ENCODE measurements at regions not wholly inside any gene's neighbourhood (a gene's known extent, or its start where the extent isn't known, plus 50 kb on each side); places are given as distances from the start of the nearest gene placed in this dataset.
"Not testable (repeated sequence)": the region's sequence is repeated elsewhere in the genome, so short reads cannot be mapped to it uniquely, and the experiment has no call there.

DNA sequence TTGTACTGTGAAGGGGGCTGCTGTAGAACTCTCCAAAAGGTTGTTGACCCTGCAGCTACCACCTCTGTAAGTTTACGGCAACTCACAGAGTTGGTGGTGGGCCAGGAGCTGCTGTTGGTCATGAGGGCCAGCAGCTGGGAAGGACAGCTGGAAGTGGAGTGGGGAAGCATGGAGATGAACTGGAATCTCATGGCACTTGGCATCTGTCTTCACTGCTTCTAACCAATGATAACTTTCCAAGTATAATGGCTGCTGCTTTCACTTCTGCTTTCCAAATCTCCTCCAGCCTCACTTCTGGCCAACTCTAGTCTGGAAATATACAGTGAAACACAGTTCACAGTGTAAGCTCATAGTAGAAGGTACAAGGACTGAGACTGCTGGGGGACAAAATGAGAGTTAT lies 126.5 kb upstream of the INTU start:
- Histone ChIP-seq H3K4me3 (no peak overlapping the region), H3K27ac (no peak overlapping the region), H3K9me3 (no peaks in the 10 kb centered on the region), H3K27me3 (replicated peaks in 1 of 7) (no peaks in the 10 kb centered on the region), H3K4me1 (no peaks in the 10 kb centered on the region), H3K36me3 (no peaks in the 10 kb centered on the region)
- 71 to 87% (median 78%) methylated on average over 1 of the region's 1 CpG for WGBS, 5 donors
- DNase-seq = no peak
- intact Hi-C loops (cut with DNase I; ENCODE audit: low total_unique reads) = no loop called here
- TF ChIP-seq, protein P1, sequence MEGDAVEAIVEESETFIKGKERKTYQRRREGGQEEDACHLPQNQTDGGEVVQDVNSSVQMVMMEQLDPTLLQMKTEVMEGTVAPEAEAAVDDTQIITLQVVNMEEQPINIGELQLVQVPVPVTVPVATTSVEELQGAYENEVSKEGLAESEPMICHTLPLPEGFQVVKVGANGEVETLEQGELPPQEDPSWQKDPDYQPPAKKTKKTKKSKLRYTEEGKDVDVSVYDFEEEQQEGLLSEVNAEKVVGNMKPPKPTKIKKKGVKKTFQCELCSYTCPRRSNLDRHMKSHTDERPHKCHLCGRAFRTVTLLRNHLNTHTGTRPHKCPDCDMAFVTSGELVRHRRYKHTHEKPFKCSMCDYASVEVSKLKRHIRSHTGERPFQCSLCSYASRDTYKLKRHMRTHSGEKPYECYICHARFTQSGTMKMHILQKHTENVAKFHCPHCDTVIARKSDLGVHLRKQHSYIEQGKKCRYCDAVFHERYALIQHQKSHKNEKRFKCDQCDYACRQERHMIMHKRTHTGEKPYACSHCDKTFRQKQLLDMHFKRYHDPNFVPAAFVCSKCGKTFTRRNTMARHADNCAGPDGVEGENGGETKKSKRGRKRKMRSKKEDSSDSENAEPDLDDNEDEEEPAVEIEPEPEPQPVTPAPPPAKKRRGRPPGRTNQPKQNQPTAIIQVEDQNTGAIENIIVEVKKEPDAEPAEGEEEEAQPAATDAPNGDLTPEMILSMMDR (IDR thresholded peaks at IDR 0.05 in 8 of 11, conservative IDR thresholded peaks at IDR 0.05 in 3 of 11) = no peak
- no peak for TF ChIP-seq POLR2AphosphoS5 (IDR thresholded peaks at IDR 0.05)
- no peak for TF ChIP-seq POLR2A (IDR thresholded peaks at IDR 0.05)

DNA sequence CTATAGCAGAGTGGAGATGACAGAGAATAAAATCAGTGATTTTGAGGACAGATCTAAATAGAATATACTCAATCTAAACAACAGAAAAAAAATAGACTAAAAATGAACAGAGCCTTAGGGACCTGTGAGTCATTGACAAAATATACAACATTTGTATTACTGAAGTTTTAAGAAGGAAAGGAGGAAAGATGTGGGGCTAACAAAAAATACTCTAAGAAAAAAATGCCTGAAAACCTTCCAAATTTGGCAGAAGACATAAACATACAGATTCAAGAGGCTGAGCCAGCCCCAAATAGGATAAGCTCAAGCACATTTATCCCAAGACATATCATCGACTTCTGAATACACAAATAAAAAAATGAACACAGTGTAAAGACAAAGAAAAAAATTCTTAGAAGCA lies 123.6 kb upstream of the INTU start:
- Histone ChIP-seq H3K36me3 (no peaks in the 10 kb centered on the region), H3K4me1 (no peaks in the 10 kb centered on the region), H3K27ac (no peak overlapping the region), H3K4me3 (no peak overlapping the region), H3K27me3 (replicated peaks in 1 of 7) (no peaks in the 10 kb centered on the region), H3K9me3 (no peaks in the 10 kb centered on the region)
- intact Hi-C loops (cut with DNase I; ENCODE audit: low total_unique reads) = no loop called here
- DNase-seq = no peak
- TF ChIP-seq POLR2AphosphoS5 (IDR thresholded peaks at IDR 0.05) (no peak), POLR2A (IDR thresholded peaks at IDR 0.05) (no peak)
- TF ChIP-seq, protein P1 (IDR thresholded peaks at IDR 0.05 in 8 of 11, conservative IDR thresholded peaks at IDR 0.05 in 3 of 11) = no peak
- WGBS, 5 donors = 82 to 94% (median 89%) methylated on average over 1 of the region's 1 CpG

DNA sequence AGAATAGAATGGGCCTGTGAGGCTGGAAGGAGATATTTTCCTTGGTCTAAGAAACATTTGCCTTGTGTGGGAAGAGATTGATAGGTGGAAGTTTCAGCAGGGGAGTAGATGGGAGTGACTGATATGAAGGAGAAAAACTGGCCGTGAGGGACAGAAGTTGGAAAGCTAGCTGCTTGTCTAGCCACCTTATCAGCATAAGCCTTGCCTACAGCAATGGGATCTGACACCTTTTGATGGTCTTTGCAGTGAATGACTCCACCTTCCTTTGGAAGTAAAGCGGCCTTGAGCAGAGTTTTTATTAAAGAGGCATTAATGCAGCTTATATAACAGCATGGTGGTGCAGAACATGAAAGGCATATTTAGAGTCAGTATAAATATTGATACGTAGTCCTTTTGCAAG lies 120.1 kb upstream of the INTU start:
- H3K36me3 ChIP-seq; DNase-seq; H3K4me1 ChIP-seq; intact Hi-C loops (cut with DNase I; ENCODE audit: low total_unique reads); H3K27me3 ChIP-seq (replicated peaks in 1 of 7); H3K4me3 ChIP-seq; H3K9me3 ChIP-seq; H3K27ac ChIP-seq: not testable (repeated sequence)
- WGBS, 5 donors = 91 to 96% (median 94%) methylated on average over 3 of the region's 3 CpGs

DNA sequence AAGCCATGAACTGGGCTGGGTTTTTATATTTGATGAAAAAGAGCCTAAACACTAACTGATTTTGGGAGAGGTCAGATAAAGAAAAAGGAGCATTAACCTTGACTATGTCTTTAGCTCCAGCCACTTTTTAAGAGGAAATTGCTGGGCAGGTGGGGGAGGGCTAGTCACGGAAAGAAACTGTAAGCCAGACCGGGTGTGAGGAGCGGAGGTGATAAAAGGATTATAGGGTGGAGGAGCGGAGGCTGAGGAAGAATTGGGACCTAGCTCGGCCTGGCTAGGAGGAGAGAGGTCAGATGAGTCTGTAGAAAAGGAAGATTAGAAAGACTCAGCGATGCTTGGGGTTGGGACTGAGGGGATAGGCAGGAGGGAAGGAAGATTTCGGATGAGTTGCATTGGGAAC lies 117.5 kb upstream of the INTU start:
- intact Hi-C loops (cut with DNase I; ENCODE audit: low total_unique reads); H3K27ac ChIP-seq; H3K4me3 ChIP-seq; H3K9me3 ChIP-seq; H3K4me1 ChIP-seq; DNase-seq; H3K36me3 ChIP-seq; H3K27me3 ChIP-seq (replicated peaks in 1 of 7): not testable (repeated sequence)
- 63 to 85% (median 75%) methylated on average over 7 of the region's 7 CpGs for WGBS, 5 donors

DNA sequence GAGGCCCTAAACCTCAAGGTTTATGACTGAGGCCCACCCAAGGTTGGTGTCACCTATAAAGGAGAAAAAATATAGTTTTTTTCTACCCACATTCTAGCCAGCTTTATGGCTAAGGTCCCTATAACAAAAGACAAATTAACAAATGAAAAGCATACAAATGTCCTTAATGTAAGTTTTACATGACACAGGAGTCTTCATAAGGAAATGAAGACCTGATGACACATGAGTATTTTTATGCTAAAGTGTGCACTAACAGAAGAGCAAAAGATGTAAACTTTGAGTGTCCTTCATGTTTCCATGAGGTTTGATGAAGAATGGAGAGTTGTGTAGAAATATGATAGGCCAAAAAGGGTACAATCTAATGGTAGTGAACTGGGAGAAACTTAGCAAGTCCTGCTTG lies 114.7 kb upstream of the INTU start:
- H3K27me3 ChIP-seq (replicated peaks in 1 of 7) = peaks cover 0 to 4% (median 0%) of the 10 kb centered on the region in 7 donors
- no peaks in the 10 kb centered on the region for H3K4me1 ChIP-seq
- TF ChIP-seq, protein P1 (IDR thresholded peaks at IDR 0.05 in 8 of 11, conservative IDR thresholded peaks at IDR 0.05 in 3 of 11) = no peak
- TF ChIP-seq POLR2AphosphoS5 (IDR thresholded peaks at IDR 0.05) (no peak), POLR2A (IDR thresholded peaks at IDR 0.05) (no peak)
- H3K36me3 ChIP-seq = no peaks in the 10 kb centered on the region
- no peak for DNase-seq
- H3K9me3 ChIP-seq = no peaks in the 10 kb centered on the region
- intact Hi-C loops (cut with DNase I; ENCODE audit: low total_unique reads) = no loop called here
- H3K27ac ChIP-seq = no peak overlapping the region
- no peak overlapping the region for H3K4me3 ChIP-seq

Data from spleen (tissue), 11 donors.